NCI-H524 (cell line): ENCODE measurements at regions not wholly inside any gene's neighbourhood (a gene's known extent, or its start where the extent isn't known, plus 50 kb on each side); places are given as distances from the start of the nearest gene placed in this dataset.
A peak's percentile ranks its signal among the peaks of the same experiment; 100 is the strongest.
"Not testable (repeated sequence)": the region's sequence is repeated elsewhere in the genome, so short reads cannot be mapped to it uniquely, and the experiment has no call there.

Experiments
- DNase-seq, 2 experiments: peaks; one replicate each; lab custom pipeline; 2025; lab: John Stamatoyannopoulos, UW

DNA sequence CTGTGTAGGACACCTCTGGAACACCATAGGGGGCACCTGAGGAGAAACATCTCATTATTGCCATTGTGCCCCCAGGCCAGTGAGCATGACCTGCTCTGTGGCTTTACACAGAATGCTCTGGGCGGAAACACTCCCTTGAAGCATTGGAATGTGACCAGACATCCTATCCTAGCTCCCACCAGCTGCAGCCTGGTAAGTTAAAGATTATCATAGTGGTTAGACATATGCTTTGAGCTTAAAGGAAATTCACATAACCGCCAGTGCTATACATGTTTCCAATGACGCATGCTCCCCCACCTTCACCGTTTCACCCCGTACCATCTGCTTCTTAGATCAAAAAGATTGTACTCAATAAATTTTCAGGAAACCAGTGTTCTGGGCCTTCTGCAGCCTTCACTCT lies 217.7 kb upstream of the CENPE start:
- peak in 1 of 2 experiments; percentile 5 for DNase-seq

DNA sequence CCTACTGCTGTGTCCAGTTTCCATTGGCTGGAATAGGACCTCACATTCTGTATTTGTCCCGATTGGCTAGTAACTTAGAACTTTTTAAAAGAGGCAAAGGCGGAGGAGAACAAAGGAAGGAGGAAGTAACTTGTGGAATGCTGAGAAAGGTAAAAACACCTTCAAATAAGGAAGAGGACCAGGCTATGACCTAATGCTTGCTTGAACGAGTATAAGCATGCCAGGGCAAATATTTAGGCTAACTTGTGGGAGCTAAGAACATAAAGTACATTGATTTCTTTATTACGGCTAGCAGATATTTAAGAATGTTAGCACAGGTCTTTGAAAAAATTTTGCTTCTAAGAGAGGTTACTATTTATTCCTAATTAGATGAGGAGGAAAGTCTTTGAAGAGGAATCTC lies 214.5 kb upstream of the CENPE start:
- not testable (repeated sequence) for DNase-seq

- no peak for DNase-seq
Measured at GRCh38 chr4:103410386-103410785, 212.2 kb upstream of the CENPE start.

- DNase-seq = no peak
Measured at GRCh38 chr4:103405415-103405814, 207.3 kb upstream of the CENPE start.

DNA sequence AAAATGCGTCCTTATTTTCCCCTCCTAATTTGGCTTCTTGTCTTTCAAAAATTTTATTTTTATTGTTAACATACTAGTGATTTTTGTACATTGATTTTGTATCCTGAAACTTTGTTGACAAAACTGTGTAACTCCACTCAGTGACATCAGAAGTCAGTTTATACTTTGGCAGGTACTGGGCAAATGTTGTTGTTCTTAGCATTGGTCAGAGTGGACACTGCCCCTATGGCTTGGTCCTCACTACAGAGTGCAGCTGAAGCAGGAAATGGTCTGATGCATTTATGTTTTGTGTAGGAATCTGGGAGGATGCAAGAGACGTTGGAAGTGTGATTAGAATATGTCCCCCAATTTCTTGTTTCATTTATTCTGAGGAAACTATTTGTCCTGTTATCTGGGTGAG lies 205.5 kb upstream of the CENPE start:
- no peak for DNase-seq

DNA sequence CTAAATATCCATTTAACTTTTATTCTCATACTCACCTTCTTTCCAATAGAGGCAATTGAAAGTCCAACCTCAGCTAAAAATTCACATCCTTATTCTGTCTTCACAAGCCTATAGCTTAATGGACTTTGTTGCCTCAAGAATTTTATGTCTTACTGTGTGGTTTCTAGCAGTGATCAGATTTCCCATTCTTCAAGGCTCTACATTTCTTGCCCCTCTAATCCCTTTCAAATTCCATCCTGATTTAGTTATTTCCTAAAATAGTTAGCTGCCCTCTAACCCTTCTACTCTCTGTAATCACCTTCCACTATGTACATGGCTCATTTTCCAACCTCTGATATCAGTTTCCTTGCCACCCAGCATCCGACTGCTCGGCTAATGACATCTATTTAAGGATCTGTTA lies 204.1 kb upstream of the CENPE start:
- no peak for DNase-seq

GRCh38 chr4:103400405-103400804 lies 202.3 kb upstream of the CENPE start:
- DNase-seq = no peak

GRCh38 chr4:103397541-103397940 lies 199.4 kb upstream of the CENPE start:
- no peak for DNase-seq

GRCh38 chr4:103387508-103388011 lies 189.4 kb upstream of the CENPE start:
- not testable (repeated sequence) for DNase-seq

DNA sequence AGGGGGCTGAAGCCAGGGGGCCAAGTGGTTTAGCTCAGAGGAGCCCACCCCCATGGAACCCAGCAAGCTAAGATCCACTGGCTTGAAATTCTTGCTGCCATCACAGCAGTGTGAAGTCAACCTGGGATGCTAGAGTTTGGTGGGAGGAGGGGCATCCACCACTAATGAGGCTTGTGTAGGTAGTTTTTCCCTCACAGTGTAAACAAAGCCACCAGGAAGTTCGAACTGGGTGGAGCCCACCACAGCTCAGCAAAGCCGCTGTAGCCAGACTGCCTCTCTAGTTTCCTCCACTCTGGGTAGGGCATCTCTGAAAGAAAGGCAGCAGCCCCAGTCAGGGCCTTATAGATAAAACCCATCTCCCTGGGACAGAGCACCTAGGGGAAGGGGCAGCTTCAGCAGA lies 187.4 kb upstream of the CENPE start:
- DNase-seq = not testable (repeated sequence)

GRCh38 chr4:103375278-103375677 lies 177.1 kb upstream of the CENPE start:
- no peak for DNase-seq

DNA sequence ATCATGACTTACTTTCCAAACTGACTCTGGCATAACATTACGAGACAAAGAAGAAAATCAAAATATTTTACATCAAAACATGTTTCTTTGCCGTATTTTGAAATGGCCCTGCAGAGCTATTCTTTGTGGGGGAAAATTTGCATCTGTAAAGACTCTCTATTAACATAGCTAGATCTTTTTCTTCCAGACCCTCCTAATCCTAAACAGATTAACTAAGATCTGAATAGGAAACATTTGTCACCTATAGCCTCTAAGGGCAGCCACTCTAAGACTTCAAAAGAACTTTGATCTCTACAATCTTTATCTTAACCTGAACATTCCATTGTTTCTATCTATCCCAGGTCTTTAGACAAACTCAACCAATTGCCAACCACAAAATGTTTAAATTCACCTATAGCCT lies 176.6 kb upstream of the CENPE start:
- DNase-seq = no peak

DNA sequence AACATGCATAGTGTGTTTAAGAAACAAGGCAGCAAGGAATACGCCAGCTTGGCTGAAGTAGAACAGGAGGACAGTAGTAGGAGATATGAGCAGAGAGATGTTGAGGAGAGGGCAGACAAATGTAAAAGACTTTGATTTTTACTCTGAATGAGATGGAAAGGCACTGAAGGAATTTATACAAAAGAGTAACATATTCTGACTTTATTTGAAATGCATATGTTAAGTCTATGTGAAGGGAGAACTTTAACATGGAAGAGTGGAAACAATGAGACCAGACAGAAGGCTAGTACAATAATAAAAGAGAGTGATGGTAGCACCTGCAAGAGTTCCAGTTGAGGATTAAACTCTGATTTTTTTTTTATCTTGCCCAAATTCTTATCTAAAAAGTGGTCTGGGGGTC lies 176.2 kb upstream of the CENPE start:
- DNase-seq = no peak

GRCh38 chr4:103372002-103372558 lies 173.9 kb upstream of the CENPE start:
- no peak for DNase-seq

DNA sequence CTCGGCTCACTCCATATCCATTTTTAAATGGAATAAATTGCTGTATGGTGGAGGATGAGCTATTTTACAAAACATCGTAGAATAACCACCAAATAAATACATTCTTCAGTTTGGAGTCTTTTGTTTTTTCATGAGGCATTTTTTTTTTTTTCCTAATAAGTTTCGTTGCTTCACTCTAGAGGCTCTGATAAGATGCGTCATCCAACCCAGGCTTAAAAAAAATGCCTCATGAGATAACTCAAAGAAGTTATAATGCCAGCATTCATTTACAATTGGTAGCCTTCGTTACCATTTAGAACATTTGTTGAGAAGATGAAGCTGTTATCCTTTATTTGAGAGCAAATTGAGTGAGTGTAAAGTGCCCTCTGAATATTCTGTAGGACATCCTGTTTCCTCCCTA lies 172.2 kb upstream of the CENPE start:
- DNase-seq = no peak

- DNase-seq = no peak
Measured at GRCh38 chr4:103365285-103365684, 167.1 kb upstream of the CENPE start.

GRCh38 chr4:103364083-103364482 lies 165.9 kb upstream of the CENPE start:
- no peak for DNase-seq

GRCh38 chr4:103361926-103362325 lies 163.8 kb upstream of the CENPE start:
- DNase-seq = no peak

DNA sequence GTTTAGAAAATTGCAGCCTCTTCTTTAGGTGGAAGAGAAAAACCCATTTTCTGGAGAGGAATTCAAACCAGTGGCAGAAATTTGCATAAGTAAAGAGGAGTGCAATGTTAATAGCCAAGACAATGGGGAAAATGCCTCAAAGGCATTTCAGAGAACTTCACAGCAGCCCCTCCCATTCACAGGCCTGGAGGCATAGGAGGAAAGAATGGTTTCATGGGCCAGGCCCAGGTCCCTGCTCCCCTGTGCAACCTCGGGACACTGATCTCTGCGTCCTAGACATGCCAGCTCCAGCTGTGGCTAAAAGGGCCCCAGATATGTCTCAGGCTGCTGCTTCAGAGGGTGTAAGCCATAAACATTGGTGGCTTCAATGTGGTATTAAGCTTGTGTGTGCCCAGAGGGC lies 161.8 kb upstream of the CENPE start:
- no peak for DNase-seq

DNA sequence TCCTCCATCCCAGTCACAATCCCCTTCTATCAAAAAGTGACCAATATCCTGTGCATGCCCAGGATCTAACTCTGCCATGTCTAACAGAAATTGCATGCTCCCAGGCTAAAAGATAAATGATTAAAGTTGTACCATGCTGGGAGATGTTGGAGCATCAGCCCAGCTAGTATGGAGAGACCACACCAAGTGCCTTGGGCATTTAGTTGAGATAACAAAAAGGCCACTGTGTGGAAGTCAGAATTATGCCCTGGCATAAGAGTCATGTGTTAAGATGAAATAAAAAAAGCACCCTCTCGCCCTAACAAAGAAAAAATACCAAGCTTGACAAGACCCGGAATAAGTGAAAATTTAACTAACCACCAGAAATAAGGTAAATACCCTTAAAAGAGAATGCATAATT lies 155.9 kb upstream of the CENPE start:
- no peak for DNase-seq

DNA sequence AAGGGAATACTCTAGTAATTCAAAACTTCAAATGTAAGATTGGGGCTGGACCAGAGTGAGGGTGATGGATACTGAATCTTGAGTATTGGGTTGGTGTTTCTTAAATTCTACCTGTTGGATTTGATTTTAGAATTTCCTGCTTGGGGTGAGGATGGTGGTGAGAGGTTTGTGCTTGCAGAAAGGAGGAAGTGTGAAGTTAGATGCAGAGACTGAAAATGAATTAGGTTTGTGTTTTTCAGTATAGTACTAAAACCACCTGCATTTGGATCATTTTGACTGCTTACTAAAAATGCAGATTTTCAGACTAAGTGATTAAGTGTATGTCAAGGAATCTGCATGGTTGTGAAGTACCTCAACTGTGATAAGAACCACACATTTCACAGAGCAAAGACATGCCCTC lies 131.5 kb upstream of the CENPE start:
- DNase-seq = no peak

DNA sequence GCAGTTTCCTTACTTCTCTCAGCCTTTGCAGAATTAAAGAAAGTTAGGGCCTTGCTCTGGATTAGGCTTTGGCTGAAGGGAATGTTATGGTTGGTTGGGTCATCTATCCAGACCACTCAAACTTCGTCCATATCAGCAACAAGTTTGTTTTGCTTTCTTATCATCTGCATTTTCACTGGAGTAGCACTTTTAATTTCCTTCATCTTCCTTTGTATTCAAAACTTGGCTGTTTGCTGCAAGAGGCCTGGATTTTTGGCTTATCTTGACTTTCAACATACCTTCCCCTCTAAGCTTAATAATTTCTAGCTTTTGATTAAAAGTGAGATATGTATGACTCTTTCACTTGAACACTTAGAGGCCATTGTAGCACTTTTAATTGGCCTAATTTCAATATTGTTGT lies 126.7 kb upstream of the CENPE start:
- no peak for DNase-seq

DNA sequence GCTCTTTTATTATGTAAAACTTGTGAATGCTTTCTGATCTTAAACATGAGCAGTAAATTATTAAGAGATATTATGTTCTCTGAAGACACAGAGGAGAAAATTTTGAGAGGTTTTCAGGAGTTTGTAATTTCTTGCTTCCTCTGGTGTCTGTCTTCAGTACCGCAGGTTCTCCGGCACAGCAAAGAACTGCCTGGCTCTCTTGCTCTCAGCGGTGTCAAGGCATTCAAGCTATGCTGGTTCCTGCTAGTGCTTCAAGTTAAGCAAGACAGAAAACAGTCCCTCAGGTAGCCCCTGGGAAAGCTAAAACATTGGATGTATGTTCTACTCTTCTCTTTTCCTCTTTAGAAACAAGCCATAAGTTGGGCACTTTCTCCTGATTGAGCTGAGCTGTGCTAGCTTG lies 120.2 kb upstream of the CENPE start:
- no peak for DNase-seq

- DNase-seq = no peak
Measured at GRCh38 chr4:103308248-103308561, 110.1 kb upstream of the CENPE start.
